Activated naive CD8-positive, alpha-beta T cell treated with anti-CD3 and anti-CD28 coated beads, Interleukin-2, amount 10 ng/mL, durations not matched to agents 7 days and 5 days (primary cell): ENCODE measurements at regions not wholly inside any gene's neighbourhood (a gene's known extent, or its start where the extent isn't known, plus 50 kb on each side); places are given as distances from the start of the nearest gene placed in this dataset.
"Not testable (repeated sequence)": the region's sequence is repeated elsewhere in the genome, so short reads cannot be mapped to it uniquely, and the experiment has no call there.

Experiments
- ATAC-seq: fragments of 150-1000 bp; cut with Tn5 transposase; one replicate; pipeline ENCODE4 v1.10.0; 2021; ENCODE audit warnings: low read depth, moderate library complexity
- POLR2A ChIA-PET: fragments of 350-600 bp; sonication (Branson Sonifier 250); formaldehyde crosslinking; loops from one replicate; lab custom pipeline; 2021; ENCODE audit warnings: antibody characterized with exemption; lab: Charles Lee
- DNase-seq: peaks from one replicate; pipeline ENCODE4 v3.0.0; 2021
- H3K27ac Mint-ChIP-seq: one replicate; pipeline ENCODE4 v1.8.0; 2022; ENCODE audit warnings: mild to moderate bottlenecking, mixed read lengths
- H3K27me3 Mint-ChIP-seq: one replicate; pipeline ENCODE4 v1.8.0; 2022; ENCODE audit warnings: mild to moderate bottlenecking, moderate library complexity, mixed read lengths
- H3K36me3 Mint-ChIP-seq: one replicate; pipeline ENCODE4 v1.8.0; 2021; ENCODE audit warnings: mild to moderate bottlenecking, mixed read lengths
- H3K4me1 Mint-ChIP-seq: one replicate; pipeline ENCODE4 v1.8.0; 2021; ENCODE audit warnings: mixed read lengths
- H3K4me3 Mint-ChIP-seq: one replicate; pipeline ENCODE4 v1.8.0; 2022; ENCODE audit warnings: mild to moderate bottlenecking, moderate library complexity, mixed read lengths
- H3K9me3 Mint-ChIP-seq: one replicate; pipeline ENCODE4 v1.8.0; 2021; ENCODE audit warnings: mixed read lengths

DNA sequence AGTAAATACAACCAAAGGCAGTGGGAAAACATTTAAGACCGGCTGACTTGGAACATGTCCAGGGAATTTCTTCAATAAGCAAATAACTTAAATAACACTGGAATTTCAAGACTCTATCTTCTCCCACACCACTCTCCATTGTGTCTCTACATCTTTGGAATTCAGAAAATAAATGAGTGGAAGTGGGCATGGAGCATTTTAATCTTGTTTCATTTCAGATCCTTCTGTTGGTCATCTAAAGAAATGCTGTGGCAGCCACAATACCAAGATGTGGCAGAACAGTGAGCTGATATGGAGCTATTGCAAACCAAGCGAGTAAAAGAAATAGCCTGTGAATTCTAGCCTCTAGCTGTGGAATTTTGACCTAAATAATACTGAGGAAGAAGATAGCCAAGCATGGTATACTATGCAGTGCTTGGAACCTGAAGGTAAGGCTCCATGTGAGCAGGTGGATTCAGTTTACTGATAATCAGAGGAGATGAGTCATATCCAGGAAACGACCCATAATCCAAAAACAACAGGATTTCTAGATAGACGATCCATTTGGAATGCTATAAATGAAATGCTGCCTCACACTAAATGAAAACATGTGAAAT is 157.1 kb upstream of the SCN7A start:
- Mint-ChIP-seq H3K4me3 (no peak overlapping the region), H3K27ac (no peak overlapping the region), H3K36me3 (no peaks in the 10 kb centered on the region), H3K9me3 (no peaks in the 10 kb centered on the region), H3K27me3 (no peaks in the 10 kb centered on the region), H3K4me1 (no peaks in the 10 kb centered on the region)
- POLR2A ChIA-PET = no interaction called here
- no peak for DNase-seq
- ATAC-seq = no peak

DNA sequence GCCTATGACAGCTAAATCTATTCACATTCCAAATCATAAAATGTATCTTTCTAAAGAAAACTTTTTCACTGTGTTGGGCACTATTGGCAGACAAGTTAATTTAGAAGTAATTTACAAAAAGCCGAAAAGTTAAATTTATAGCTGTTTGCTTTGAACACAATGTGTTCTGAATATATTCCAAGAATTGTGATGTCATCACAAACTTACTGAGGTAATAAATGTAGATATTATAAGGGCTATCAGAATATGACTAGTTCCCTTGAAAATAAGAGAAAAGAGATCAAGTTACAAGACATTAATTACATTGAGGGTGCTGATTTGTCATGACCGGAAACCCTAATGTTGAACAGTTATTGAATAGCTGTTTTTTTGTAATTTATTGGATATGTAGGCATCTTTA is 153.9 kb upstream of the SCN7A start:
- H3K9me3 Mint-ChIP-seq = no peaks in the 10 kb centered on the region
- no peak overlapping the region for H3K4me3 Mint-ChIP-seq
- no peak for DNase-seq
- no peak overlapping the region for H3K27ac Mint-ChIP-seq
- H3K27me3 Mint-ChIP-seq = no peaks in the 10 kb centered on the region
- no peaks in the 10 kb centered on the region for H3K4me1 Mint-ChIP-seq
- H3K36me3 Mint-ChIP-seq = no peaks in the 10 kb centered on the region
- POLR2A ChIA-PET = no interaction called here
- ATAC-seq = no peak

DNA sequence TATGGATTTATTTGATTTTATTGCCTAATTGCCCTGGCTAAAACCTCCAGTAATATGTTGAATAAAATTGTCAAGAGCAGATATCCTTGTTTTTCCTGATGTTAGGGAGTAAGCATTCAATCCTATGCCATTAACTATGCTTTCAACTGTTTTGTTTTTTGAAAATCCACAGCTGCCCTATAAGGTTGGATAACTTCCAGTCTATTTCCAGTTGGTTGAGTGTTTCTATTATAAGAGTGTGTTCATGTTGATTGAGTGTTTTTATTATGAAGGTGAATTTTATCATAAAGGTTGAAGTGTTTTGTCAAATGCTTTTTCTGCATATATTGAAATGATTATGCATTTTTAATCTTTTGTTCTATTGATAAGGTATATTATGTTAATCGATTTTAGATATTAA is 149.9 kb upstream of the SCN7A start:
- Mint-ChIP-seq H3K9me3 (no peaks in the 10 kb centered on the region), H3K27me3 (no peaks in the 10 kb centered on the region), H3K36me3 (no peaks in the 10 kb centered on the region), H3K4me1 (no peaks in the 10 kb centered on the region), H3K27ac (no peak overlapping the region), H3K4me3 (no peak overlapping the region)
- DNase-seq (no peak), ATAC-seq (no peak)
- POLR2A ChIA-PET = no interaction called here

DNA sequence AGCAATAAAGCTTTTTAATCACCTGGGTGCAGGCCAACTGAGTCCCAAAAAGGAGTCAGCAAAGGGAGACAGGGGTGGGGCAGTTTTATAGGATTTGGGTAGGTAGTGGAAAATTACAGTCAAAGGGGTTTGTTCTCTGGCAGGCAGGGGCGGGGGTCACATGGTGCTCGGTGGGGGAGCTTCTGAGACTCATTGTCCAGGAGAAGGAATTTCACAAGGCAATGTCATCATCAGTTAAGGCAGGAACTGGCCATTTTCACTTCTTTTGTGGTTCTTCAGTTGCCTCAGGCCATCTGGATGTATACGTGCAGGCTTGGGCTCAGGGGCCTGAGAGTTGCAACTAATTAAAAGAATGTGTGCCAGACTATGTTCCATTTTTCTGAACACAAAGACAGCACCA is 147.5 kb upstream of the SCN7A start:
- ATAC-seq, H3K27ac Mint-ChIP-seq, H3K4me1 Mint-ChIP-seq, H3K9me3 Mint-ChIP-seq, H3K27me3 Mint-ChIP-seq, DNase-seq, H3K36me3 Mint-ChIP-seq, H3K4me3 Mint-ChIP-seq, POLR2A ChIA-PET: not testable (repeated sequence)

DNA sequence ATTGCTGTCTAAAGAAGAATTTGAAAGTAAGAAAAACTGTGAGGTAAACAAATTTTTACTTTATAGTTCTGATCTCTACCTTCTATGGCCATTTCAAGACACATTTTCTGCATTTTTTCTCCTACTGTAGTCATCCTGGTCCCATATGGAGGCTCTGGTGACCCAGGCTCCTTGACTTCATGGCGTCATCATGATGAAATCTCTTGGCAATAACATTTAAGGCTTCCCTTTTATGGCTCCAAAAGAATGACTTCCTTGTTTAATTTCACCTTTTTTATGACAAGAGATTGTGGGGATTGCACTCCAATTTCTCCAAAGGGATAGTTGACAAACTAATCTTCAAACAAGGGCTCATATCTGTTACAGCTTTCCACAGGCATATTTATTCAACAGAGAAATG is 143.0 kb upstream of the SCN7A start:
- no peak for ATAC-seq
- no peaks in the 10 kb centered on the region for H3K9me3 Mint-ChIP-seq
- H3K27ac Mint-ChIP-seq = no peak overlapping the region
- no peaks in the 10 kb centered on the region for H3K4me1 Mint-ChIP-seq
- POLR2A ChIA-PET = no interaction called here
- H3K36me3 Mint-ChIP-seq = no peaks in the 10 kb centered on the region
- no peak overlapping the region for H3K4me3 Mint-ChIP-seq
- DNase-seq = no peak
- H3K27me3 Mint-ChIP-seq = peaks cover 4% of the 10 kb centered on the region

DNA sequence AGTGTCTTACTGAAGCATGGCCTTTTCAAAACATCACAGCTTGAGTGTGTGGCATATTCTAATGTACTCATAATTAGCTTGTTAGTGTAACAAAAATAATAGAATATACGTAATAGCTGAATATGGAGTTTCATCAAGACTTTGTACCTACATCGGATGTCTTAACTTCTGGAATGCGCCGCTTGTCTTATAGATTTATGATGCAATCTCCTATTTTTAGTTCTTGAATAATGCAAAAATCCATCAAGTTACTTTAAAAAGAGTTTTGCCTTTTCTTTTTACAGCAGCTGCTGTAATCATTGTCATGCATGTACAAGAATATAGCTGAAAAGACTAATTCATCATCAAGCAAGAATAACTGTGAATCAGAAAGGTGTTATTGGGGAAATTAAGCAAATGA is 140.7 kb upstream of the SCN7A start:
- POLR2A ChIA-PET = no interaction called here
- peaks cover 4% of the 10 kb centered on the region for H3K27me3 Mint-ChIP-seq
- H3K4me1 Mint-ChIP-seq = no peaks in the 10 kb centered on the region
- H3K27ac Mint-ChIP-seq = no peak overlapping the region
- no peak overlapping the region for H3K4me3 Mint-ChIP-seq
- ATAC-seq = no peak
- no peaks in the 10 kb centered on the region for H3K36me3 Mint-ChIP-seq
- no peak for DNase-seq
- H3K9me3 Mint-ChIP-seq = no peaks in the 10 kb centered on the region

DNA sequence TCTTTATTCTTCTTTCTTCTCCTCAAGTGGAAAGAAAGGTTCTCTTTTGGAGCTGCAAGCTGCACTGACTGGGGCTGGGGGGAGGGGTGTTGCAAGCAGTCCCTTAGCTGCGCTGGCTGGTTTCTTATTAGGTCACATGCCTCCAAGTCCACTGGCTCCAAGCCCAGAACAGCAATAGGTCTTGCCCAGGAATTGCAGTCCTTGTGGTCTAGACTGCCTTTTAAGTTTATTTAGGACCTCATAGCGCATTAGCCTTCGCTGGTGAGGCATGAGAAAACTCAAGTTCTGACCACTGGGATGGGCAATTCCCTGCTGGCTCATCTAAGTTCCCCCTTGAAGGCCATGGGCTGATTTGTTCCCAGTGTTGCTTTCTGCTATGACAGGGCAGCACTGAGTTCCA is 138.6 kb upstream of the SCN7A start:
- Mint-ChIP-seq H3K4me3 (no peak overlapping the region), H3K27me3 (peaks cover 5% of the 10 kb centered on the region), H3K27ac (no peak overlapping the region), H3K4me1 (no peaks in the 10 kb centered on the region), H3K9me3 (no peaks in the 10 kb centered on the region), H3K36me3 (no peaks in the 10 kb centered on the region)
- ATAC-seq (no peak), DNase-seq (no peak)
- POLR2A ChIA-PET = no interaction called here

DNA sequence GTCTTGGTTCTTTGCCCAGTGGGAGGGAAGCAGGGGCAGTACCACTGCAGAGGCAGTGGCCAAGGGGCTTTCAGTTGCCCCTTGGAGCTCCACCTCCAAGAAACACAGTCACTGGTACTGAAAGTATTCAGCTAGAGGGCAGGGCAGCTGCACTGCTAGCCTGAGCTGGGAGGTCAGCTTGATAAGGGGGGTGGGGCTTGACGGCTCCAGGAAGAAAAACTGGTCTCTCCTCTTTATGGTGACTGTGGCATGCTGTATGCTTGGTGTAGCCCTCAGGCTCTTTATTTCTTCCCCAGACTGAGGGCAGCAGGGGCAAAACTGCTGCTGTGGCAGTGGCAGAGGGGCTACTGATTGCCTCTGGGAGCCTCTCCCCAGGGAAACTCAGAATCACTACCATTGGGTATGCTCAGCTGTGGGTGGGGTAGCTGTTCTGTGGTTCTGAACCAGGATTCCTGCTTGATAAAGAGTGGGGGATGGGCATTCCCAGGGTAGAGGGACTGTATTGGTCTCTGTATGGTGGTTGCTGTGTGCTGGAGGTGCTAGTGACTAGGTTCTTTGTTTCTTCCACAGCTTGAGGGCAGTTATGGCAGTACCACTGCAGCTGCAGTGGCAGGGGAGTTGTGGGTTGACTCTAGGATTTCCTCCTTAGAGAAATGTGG is 134.6 kb upstream of the SCN7A start:
- no peak for ATAC-seq
- POLR2A ChIA-PET = no interaction called here
- no peak overlapping the region for H3K27ac Mint-ChIP-seq
- peaks cover 1% of the 10 kb centered on the region for H3K27me3 Mint-ChIP-seq
- no peak overlapping the region for H3K4me3 Mint-ChIP-seq
- no peaks in the 10 kb centered on the region for H3K9me3 Mint-ChIP-seq
- DNase-seq = no peak
- no peaks in the 10 kb centered on the region for H3K4me1 Mint-ChIP-seq
- no peaks in the 10 kb centered on the region for H3K36me3 Mint-ChIP-seq

DNA sequence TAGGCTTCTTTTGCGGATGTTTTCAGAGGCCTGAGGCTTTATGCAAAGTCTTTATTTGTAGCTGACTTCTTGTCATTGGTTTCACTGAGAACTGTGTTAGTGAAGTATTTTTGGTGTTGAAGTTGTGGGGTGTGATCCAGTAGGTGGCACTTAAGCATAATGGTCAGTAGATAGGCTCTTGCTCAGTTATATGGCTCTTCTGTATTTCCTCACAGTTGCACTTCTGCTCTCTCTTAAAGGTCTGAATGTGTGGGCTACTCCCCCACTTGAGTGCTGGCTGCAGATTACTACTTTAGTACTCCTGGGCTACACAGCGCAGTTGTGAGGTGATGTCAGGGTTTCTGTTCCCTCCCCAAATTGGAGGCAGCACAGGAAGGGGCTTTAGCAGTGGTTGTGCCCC is 133.8 kb upstream of the SCN7A start:
- POLR2A ChIA-PET = no interaction called here
- no peaks in the 10 kb centered on the region for H3K36me3 Mint-ChIP-seq
- no peak for ATAC-seq
- no peaks in the 10 kb centered on the region for H3K9me3 Mint-ChIP-seq
- no peak overlapping the region for H3K27ac Mint-ChIP-seq
- no peaks in the 10 kb centered on the region for H3K4me1 Mint-ChIP-seq
- H3K4me3 Mint-ChIP-seq = no peak overlapping the region
- DNase-seq = no peak
- peaks cover 1% of the 10 kb centered on the region for H3K27me3 Mint-ChIP-seq

DNA sequence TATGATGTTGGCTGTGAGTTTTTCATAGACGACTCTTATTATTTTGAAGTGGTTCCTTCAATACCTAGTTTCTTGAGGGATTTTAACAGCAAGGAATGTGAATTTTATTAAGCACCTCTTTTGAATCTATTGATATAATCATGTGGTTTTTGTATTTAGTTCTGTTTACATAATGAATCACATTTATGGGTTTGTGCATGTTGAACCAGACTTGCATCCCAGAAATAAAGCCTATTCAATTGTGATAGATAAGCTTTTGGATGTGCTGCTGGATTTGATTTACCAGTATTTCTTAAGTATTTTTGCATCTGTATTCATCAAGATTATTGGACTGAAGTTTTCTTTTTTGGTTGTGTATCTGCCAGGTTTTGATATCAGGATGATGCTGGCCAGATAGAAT is 131.6 kb upstream of the SCN7A start:
- H3K27ac Mint-ChIP-seq = no peak overlapping the region

DNA sequence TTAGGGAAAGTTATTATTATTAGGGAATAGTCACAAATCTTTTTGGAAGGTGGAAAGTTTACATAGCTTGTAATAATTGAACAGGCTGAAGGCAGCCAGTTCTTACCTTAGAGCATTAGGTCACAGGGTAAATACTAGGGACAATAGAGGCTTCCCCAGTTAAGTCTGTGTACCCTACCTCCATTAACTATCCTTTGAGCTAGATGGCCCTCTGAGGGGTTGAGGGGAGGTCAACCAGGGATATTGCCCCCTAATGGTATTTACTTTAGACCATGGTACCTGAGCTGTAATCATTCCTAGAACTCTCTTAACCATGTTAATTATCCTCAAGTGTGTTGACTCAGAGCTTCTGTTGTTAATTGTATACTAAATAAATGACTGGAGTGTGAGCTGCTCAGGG is 120.5 kb upstream of the SCN7A start:
- H3K9me3 Mint-ChIP-seq = no peaks in the 10 kb centered on the region
- peaks cover 13% of the 10 kb centered on the region for H3K27me3 Mint-ChIP-seq
- no peaks in the 10 kb centered on the region for H3K36me3 Mint-ChIP-seq
- no peak overlapping the region for H3K27ac Mint-ChIP-seq
- no peak for DNase-seq
- H3K4me1 Mint-ChIP-seq = peaks cover 3% of the 10 kb centered on the region
- H3K4me3 Mint-ChIP-seq = no peak overlapping the region
- POLR2A ChIA-PET = no interaction called here
- no peak for ATAC-seq

More for the DNA sequence above, 131.6 kb upstream of the SCN7A start:
- ATAC-seq = no peak
- Mint-ChIP-seq H3K36me3 (no peaks in the 10 kb centered on the region), H3K4me3 (no peak overlapping the region), H3K4me1 (peaks cover 3% of the 10 kb centered on the region), H3K9me3 (no peaks in the 10 kb centered on the region), H3K27me3 (peaks cover 1% of the 10 kb centered on the region)
- DNase-seq = no peak
- POLR2A ChIA-PET = no interaction called here

DNA sequence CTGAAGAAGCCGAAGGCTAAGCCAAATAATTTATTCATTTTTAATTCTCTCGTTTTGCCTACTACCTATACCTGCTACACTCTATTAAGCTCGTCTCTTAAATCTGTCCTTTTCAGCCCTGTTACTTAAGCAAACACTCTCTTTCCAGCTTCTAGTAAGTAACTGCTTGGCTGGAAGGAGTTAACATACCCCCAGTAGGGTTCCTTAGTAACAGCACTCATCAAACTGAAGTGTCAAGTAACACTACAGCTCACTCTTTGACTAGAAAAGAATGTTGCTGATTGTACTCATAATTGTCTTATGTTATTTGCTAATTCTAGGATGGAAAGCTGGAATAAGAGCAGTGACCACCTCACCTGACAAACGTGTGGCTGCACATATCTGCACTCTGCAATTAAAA is 120.0 kb upstream of the SCN7A start:
- ATAC-seq = no peak
- POLR2A ChIA-PET = no interaction called here
- H3K4me1 Mint-ChIP-seq = peaks cover 3% of the 10 kb centered on the region

DNA sequence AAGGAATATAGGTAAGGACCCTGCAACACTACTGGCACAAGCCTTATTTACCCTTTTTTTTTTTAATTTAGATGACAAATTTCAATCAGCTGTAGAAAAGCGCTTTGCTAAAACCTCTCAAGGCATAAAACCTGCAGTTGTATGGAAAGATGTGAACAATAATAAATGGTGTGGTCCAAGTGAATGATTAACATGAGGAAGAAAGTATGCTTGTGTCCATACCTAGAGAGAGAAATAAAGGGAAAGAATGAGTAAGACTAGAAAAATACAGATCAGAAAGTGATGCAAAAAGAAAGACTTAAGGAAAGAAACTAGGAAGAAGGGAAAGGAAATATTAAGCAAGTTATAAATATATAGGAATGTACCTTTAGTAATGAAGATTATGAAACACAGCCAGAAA is 119.2 kb upstream of the SCN7A start:
- no peaks in the 10 kb centered on the region for H3K36me3 Mint-ChIP-seq
- H3K4me1 Mint-ChIP-seq = peaks cover 3% of the 10 kb centered on the region
- DNase-seq (no peak), ATAC-seq (no peak)
- H3K9me3 Mint-ChIP-seq = no peaks in the 10 kb centered on the region
- H3K27ac Mint-ChIP-seq = no peak overlapping the region
- peaks cover 17% of the 10 kb centered on the region for H3K27me3 Mint-ChIP-seq
- H3K4me3 Mint-ChIP-seq = no peak overlapping the region
- POLR2A ChIA-PET = no interaction called here

More for the DNA sequence above, 120.0 kb upstream of the SCN7A start:
- H3K36me3 Mint-ChIP-seq = no peaks in the 10 kb centered on the region
- H3K27ac Mint-ChIP-seq = no peak overlapping the region
- DNase-seq = no peak
- H3K27me3 Mint-ChIP-seq = peaks cover 17% of the 10 kb centered on the region
- H3K4me3 Mint-ChIP-seq = no peak overlapping the region
- H3K9me3 Mint-ChIP-seq = no peaks in the 10 kb centered on the region

DNA sequence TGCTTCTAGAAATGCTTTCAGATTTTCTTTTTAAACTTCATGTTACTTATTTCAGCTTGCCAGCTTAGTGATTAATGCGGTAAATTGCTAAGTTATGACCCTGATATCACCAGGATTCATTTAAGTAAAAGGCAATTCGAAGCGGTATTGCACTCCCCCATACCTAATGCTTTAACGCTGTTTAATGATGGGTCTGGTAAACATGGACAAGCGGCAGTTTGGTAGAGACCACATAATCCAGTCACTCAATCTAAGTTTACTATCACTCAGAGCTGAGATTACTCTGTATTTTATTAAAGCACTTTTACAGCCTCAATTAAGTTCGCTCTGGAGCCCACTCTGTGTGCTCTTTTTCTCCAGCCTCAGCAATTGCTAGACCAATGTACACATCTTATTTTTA is 118.2 kb upstream of the SCN7A start:
- no peak for ATAC-seq
- H3K36me3 Mint-ChIP-seq = no peaks in the 10 kb centered on the region
- peaks cover 17% of the 10 kb centered on the region for H3K27me3 Mint-ChIP-seq
- H3K27ac Mint-ChIP-seq = no peak overlapping the region
- no peak for DNase-seq
- POLR2A ChIA-PET = no interaction called here
- H3K9me3 Mint-ChIP-seq = no peaks in the 10 kb centered on the region
- H3K4me1 Mint-ChIP-seq = peaks cover 3% of the 10 kb centered on the region
- H3K4me3 Mint-ChIP-seq = no peak overlapping the region
